Astrocyte (in vitro differentiated cells and primary cell): ENCODE measurements at regions not wholly inside any gene's neighbourhood (a gene's known extent, or its start where the extent isn't known, plus 50 kb on each side); places are given as distances from the start of the nearest gene placed in this dataset.

Experiments
- DNase-seq: peaks from one replicate; pipeline ENCODE4 v3.0.0-alpha.2; 2010; ENCODE audit warnings: low read depth
- FAIRE-seq: peaks from 2 replicates; lab custom pipeline; 2011; peaks lifted over from hg19 to GRCh38; lab: Jason Lieb, UNC
- H2AFZ ChIP-seq: 2 replicates; pipeline ENCODE4 v1.6.0; 2012; ENCODE audit warnings: low read depth, low read length, inconsistent platforms
- H3K27ac ChIP-seq: 2 replicates; pipeline ENCODE4 v1.5.1; 2011; ENCODE audit warnings: low read depth, low read length, inconsistent platforms
- H3K27me3 ChIP-seq: 2 replicates; pipeline ENCODE4 v1.6.0; 2011; ENCODE audit warnings: low read length, inconsistent platforms; ENCODE audit not compliant: insufficient read depth
- H3K36me3 ChIP-seq: 2 replicates; pipeline ENCODE4 v1.5.1; 2011; ENCODE audit warnings: low read length, inconsistent platforms; ENCODE audit not compliant: insufficient read depth
- H3K4me1 ChIP-seq: 2 replicates; pipeline ENCODE4 v1.5.1; 2011; ENCODE audit warnings: low read length, inconsistent platforms; ENCODE audit not compliant: insufficient read depth
- H3K4me2 ChIP-seq: 2 replicates; pipeline ENCODE4 v1.6.0; 2012; ENCODE audit warnings: low read length, inconsistent platforms
- H3K4me3 ChIP-seq: 2 replicates; pipeline ENCODE4 v1.5.1; 2011; ENCODE audit warnings: low read depth, mild to moderate bottlenecking, low read length, inconsistent platforms; ENCODE audit not compliant: insufficient read depth
- H3K79me2 ChIP-seq: 2 replicates; pipeline ENCODE4 v1.6.0; 2012; ENCODE audit warnings: mild to moderate bottlenecking, low read length, inconsistent platforms; ENCODE audit not compliant: insufficient read depth
- H3K9ac ChIP-seq: 2 replicates; pipeline ENCODE4 v1.6.0; 2012; ENCODE audit warnings: mild to moderate bottlenecking, low read length, inconsistent platforms
- H3K9me3 ChIP-seq: 2 replicates; pipeline ENCODE4 v1.5.1; 2012; ENCODE audit warnings: low read depth, mild to moderate bottlenecking, low read length, inconsistent platforms; ENCODE audit not compliant: insufficient read depth
- H4K20me1 ChIP-seq: 2 replicates; pipeline ENCODE4 v1.6.0; 2012; ENCODE audit warnings: low read length, inconsistent platforms; ENCODE audit not compliant: insufficient read depth
- H3K27ac Mint-ChIP-seq: one replicate; pipeline ENCODE4 v1.8.0; 2021; ENCODE audit warnings: mild to moderate bottlenecking, mixed read lengths; ENCODE audit not compliant: unreplicated experiment
- H3K27me3 Mint-ChIP-seq: one replicate; pipeline ENCODE4 v1.8.0; 2021; ENCODE audit warnings: low read depth, mixed read lengths; ENCODE audit not compliant: unreplicated experiment
- H3K36me3 Mint-ChIP-seq: one replicate; pipeline ENCODE4 v1.8.0; 2021; ENCODE audit warnings: low read depth, mixed read lengths; ENCODE audit not compliant: unreplicated experiment
- H3K4me1 Mint-ChIP-seq: one replicate; pipeline ENCODE4 v1.8.0; 2021; ENCODE audit warnings: low read depth, mixed read lengths; ENCODE audit not compliant: unreplicated experiment
- H3K4me3 Mint-ChIP-seq: one replicate; pipeline ENCODE4 v1.8.0; 2021; ENCODE audit warnings: mild to moderate bottlenecking, moderate library complexity, mixed read lengths; ENCODE audit not compliant: unreplicated experiment
- H3K9me3 Mint-ChIP-seq: one replicate; pipeline ENCODE4 v1.8.0; 2021; ENCODE audit warnings: mild to moderate bottlenecking, mixed read lengths; ENCODE audit not compliant: unreplicated experiment
- CTCF ChIP-seq: IDR thresholded peaks from 2 replicates; pipeline ENCODE4 v1.5.1; 2011; ENCODE audit warnings: low read depth, mild to moderate bottlenecking, inconsistent platforms, low read length, moderate library complexity; ENCODE audit not compliant: insufficient read depth
- EZH2 ChIP-seq: IDR thresholded peaks from 2 replicates; pipeline ENCODE4 v1.6.1; 2012; ENCODE audit warnings: mild to moderate bottlenecking, low read length, inconsistent platforms; ENCODE audit not compliant: insufficient read depth

- no peaks in the 10 kb centered on the region for H3K27me3 ChIP-seq
- Mint-ChIP-seq H3K36me3 (no peaks in the 10 kb centered on the region), H3K4me1 (no peaks in the 10 kb centered on the region), H3K27ac (no peak overlapping the region), H3K27me3 (no peaks in the 10 kb centered on the region), H3K4me3 (no peak overlapping the region), H3K9me3 (peaks cover 2% of the 10 kb centered on the region)
- no peaks in the 10 kb centered on the region for H3K4me1 ChIP-seq
- H3K9ac ChIP-seq, result no peak overlapping the region
- H3K4me3 ChIP-seq, result no peak overlapping the region
- TF ChIP-seq CTCF, result no peak
- TF ChIP-seq EZH2, result no peak
- no peak overlapping the region for H3K4me2 ChIP-seq
- no peak overlapping the region for H2AFZ ChIP-seq
- H3K27ac ChIP-seq, result no peak overlapping the region
- H4K20me1 ChIP-seq, result no peaks in the 10 kb centered on the region
- DNase-seq (peak; percentile 6), FAIRE-seq (no peak)
- no peaks in the 10 kb centered on the region for H3K79me2 ChIP-seq
- H3K9me3 ChIP-seq, result no peaks in the 10 kb centered on the region
- no peaks in the 10 kb centered on the region for H3K36me3 ChIP-seq
These were observed 1020.0 kb upstream of the SLC10A2 start for GRCh38 chr13:104086210-104086609.

GRCh38 chr13:104085611-104086010 is 1019.4 kb upstream of the SLC10A2 start:
- H3K4me2 ChIP-seq, result no peak overlapping the region
- H3K9me3 Mint-ChIP-seq, result peaks cover 5% of the 10 kb centered on the region
- H3K4me1 Mint-ChIP-seq, result no peaks in the 10 kb centered on the region
- H3K79me2 ChIP-seq, result no peaks in the 10 kb centered on the region
- no peaks in the 10 kb centered on the region for H3K9me3 ChIP-seq
- no peaks in the 10 kb centered on the region for H4K20me1 ChIP-seq
- no peak for TF ChIP-seq CTCF
- TF ChIP-seq EZH2, result no peak
- FAIRE-seq (no peak), DNase-seq (peak; percentile 2)
- no peak overlapping the region for H3K4me3 ChIP-seq
- H3K9ac ChIP-seq, result no peak overlapping the region
- no peak overlapping the region for H3K4me3 Mint-ChIP-seq
- no peak overlapping the region for H2AFZ ChIP-seq
- H3K27ac ChIP-seq, result no peak overlapping the region
- H3K27me3 ChIP-seq, result no peaks in the 10 kb centered on the region
- no peaks in the 10 kb centered on the region for H3K36me3 ChIP-seq
- H3K36me3 Mint-ChIP-seq, result no peaks in the 10 kb centered on the region
- no peaks in the 10 kb centered on the region for H3K4me1 ChIP-seq
- no peak overlapping the region for H3K27ac Mint-ChIP-seq
- no peaks in the 10 kb centered on the region for H3K27me3 Mint-ChIP-seq

GRCh38 chr13:104074326-104074725 is 1008.1 kb upstream of the SLC10A2 start:
- Histone ChIP-seq H3K4me2 (no peak overlapping the region), H4K20me1 (no peaks in the 10 kb centered on the region), H3K79me2 (no peaks in the 10 kb centered on the region), H2AFZ (no peak overlapping the region), H3K27me3 (no peaks in the 10 kb centered on the region), H3K36me3 (no peaks in the 10 kb centered on the region), H3K4me1 (no peaks in the 10 kb centered on the region), H3K27ac (no peak overlapping the region), H3K9ac (no peak overlapping the region), H3K9me3 (no peaks in the 10 kb centered on the region), H3K4me3 (no peak overlapping the region)
- Mint-ChIP-seq H3K4me3 (no peak overlapping the region), H3K27ac (no peak overlapping the region), H3K36me3 (no peaks in the 10 kb centered on the region), H3K9me3 (no peaks in the 10 kb centered on the region), H3K27me3 (no peaks in the 10 kb centered on the region), H3K4me1 (no peaks in the 10 kb centered on the region)
- FAIRE-seq, result no peak
- no peak for DNase-seq
- TF ChIP-seq EZH2, result no peak
- TF ChIP-seq CTCF, result no peak
